ENCODE measurements at regions not wholly inside any gene's neighbourhood (a gene's known extent, or its start where the extent isn't known, plus 50 kb on each side); places are given as distances from the start of the nearest gene placed in this dataset.
A peak's percentile ranks its signal among the peaks of the same experiment; 100 is the strongest.

- ChIA-PET CTCF (interaction anchor here (1.1 kb wide), 1 partner anchor 16 kb away, joined by 3 read pairs; no protein-coding TSS in a partner anchor), POLR2A (no interaction called here)
- H3K9me3 ChIP-seq (ENCODE audit: control extremely low read depth in 1 of 5, control insufficient read depth in 4 of 5, insufficient read depth in 2 of 5, low read depth in 1 of 5, low read length in 4 of 5) = peaks cover 0 to 4% (median 0%) of the 10 kb centered on the region in 5 experiments
Observed at GRCh38 chr4:53861856-53862610, 202.4 kb downstream of the CHIC2 start.

GRCh38 chr4:53859305-53859704, 205.1 kb downstream of the CHIC2 start:
- H3K4me3 ChIP-seq (ENCODE audit: control insufficient read depth in 1 of 7, extremely low read depth in 1 of 7, insufficient read depth in 4 of 7, low read depth in 2 of 7, low read length in 6 of 7) = no peak overlapping the region
- peaks cover 0 to 4% (median 0%) of the 10 kb centered on the region in 5 experiments for H3K9me3 ChIP-seq (ENCODE audit: control extremely low read depth in 1 of 5, control insufficient read depth in 4 of 5, insufficient read depth in 2 of 5, low read depth in 1 of 5, low read length in 4 of 5)
- no peaks in the 10 kb centered on the region for H3K27me3 ChIP-seq (replicated peaks in 2 of 5; ENCODE audit: control insufficient read depth in 4 of 5, insufficient read depth in 5 of 5, low read length in 4 of 5)
- POLR2A ChIA-PET = interaction anchor here (0.7 kb wide), 1 partner anchor 13 kb away, joined by 3 read pairs; no protein-coding TSS in a partner anchor
- CTCF ChIA-PET = no interaction called here
- DNase-seq = no peak
- H3K27ac ChIP-seq (ENCODE audit: insufficient read depth in 1 of 2, low read depth in 1 of 2, low read length in 2 of 2, poor library complexity in 1 of 2, severe bottlenecking in 2 of 2) = no peak overlapping the region
- H3K4me1 ChIP-seq (ENCODE audit: control extremely low read depth in 1 of 4, control insufficient read depth in 4 of 4, insufficient read depth in 4 of 4, low read length in 3 of 4) = peaks cover 0 to 9% (median 0%) of the 10 kb centered on the region in 4 experiments
- H3K36me3 ChIP-seq (ENCODE audit: control insufficient read depth in 4 of 4, insufficient read depth in 4 of 4, low read length in 3 of 4) = no peaks in the 10 kb centered on the region

More at GRCh38 chr4:53861856-53862610, 202.4 kb downstream of the CHIC2 start:
- no peak for DNase-seq
- H3K4me1 ChIP-seq (ENCODE audit: control extremely low read depth in 1 of 4, control insufficient read depth in 4 of 4, insufficient read depth in 4 of 4, low read length in 3 of 4) = no peaks in the 10 kb centered on the region
- WGBS (ENCODE audit: insufficient coverage) = 90% methylated on average over 2 of the region's 4 CpGs
- no peaks in the 10 kb centered on the region for H3K27me3 ChIP-seq (replicated peaks in 2 of 5; ENCODE audit: control insufficient read depth in 4 of 5, insufficient read depth in 5 of 5, low read length in 4 of 5)
- no peaks in the 10 kb centered on the region for H3K36me3 ChIP-seq (ENCODE audit: control insufficient read depth in 4 of 4, insufficient read depth in 4 of 4, low read length in 3 of 4)
- no peak overlapping the region for H3K4me3 ChIP-seq (ENCODE audit: control insufficient read depth in 1 of 7, extremely low read depth in 1 of 7, insufficient read depth in 4 of 7, low read depth in 2 of 7, low read length in 6 of 7)
- no peak overlapping the region for H3K27ac ChIP-seq (ENCODE audit: insufficient read depth in 1 of 2, low read depth in 1 of 2, low read length in 2 of 2, poor library complexity in 1 of 2, severe bottlenecking in 2 of 2)

GRCh38 chr4:53858744-53859143, 205.7 kb downstream of the CHIC2 start:
- DNase-seq = no peak
- Histone ChIP-seq H3K4me3 (ENCODE audit: control insufficient read depth in 1 of 7, extremely low read depth in 1 of 7, insufficient read depth in 4 of 7, low read depth in 2 of 7, low read length in 6 of 7) (no peak overlapping the region), H3K36me3 (ENCODE audit: control insufficient read depth in 4 of 4, insufficient read depth in 4 of 4, low read length in 3 of 4) (no peaks in the 10 kb centered on the region), H3K9me3 (ENCODE audit: control extremely low read depth in 1 of 5, control insufficient read depth in 4 of 5, insufficient read depth in 2 of 5, low read depth in 1 of 5, low read length in 4 of 5) (peaks cover 0 to 4% (median 0%) of the 10 kb centered on the region in 5 experiments), H3K27ac (ENCODE audit: insufficient read depth in 1 of 2, low read depth in 1 of 2, low read length in 2 of 2, poor library complexity in 1 of 2, severe bottlenecking in 2 of 2) (no peak overlapping the region), H3K4me1 (ENCODE audit: control extremely low read depth in 1 of 4, control insufficient read depth in 4 of 4, insufficient read depth in 4 of 4, low read length in 3 of 4) (peaks cover 0 to 9% (median 0%) of the 10 kb centered on the region in 4 experiments), H3K27me3 (replicated peaks in 2 of 5; ENCODE audit: control insufficient read depth in 4 of 5, insufficient read depth in 5 of 5, low read length in 4 of 5) (no peaks in the 10 kb centered on the region)
- ChIA-PET POLR2A (no interaction called here), CTCF (no interaction called here)
- WGBS (ENCODE audit: insufficient coverage) = no CpG with 5 or more reads among the region's 1 CpG

GRCh38 chr4:53855581-53856250, 208.7 kb downstream of the CHIC2 start:
- Histone ChIP-seq H3K27me3 (replicated peaks in 2 of 5; ENCODE audit: control insufficient read depth in 4 of 5, insufficient read depth in 5 of 5, low read length in 4 of 5) (no peaks in the 10 kb centered on the region), H3K27ac (ENCODE audit: insufficient read depth in 1 of 2, low read depth in 1 of 2, low read length in 2 of 2, poor library complexity in 1 of 2, severe bottlenecking in 2 of 2) (no peak overlapping the region), H3K4me1 (ENCODE audit: control extremely low read depth in 1 of 4, control insufficient read depth in 4 of 4, insufficient read depth in 4 of 4, low read length in 3 of 4) (peaks cover 0 to 9% (median 0%) of the 10 kb centered on the region in 4 experiments), H3K36me3 (ENCODE audit: control insufficient read depth in 4 of 4, insufficient read depth in 4 of 4, low read length in 3 of 4) (no peaks in the 10 kb centered on the region), H3K9me3 (ENCODE audit: control extremely low read depth in 1 of 5, control insufficient read depth in 4 of 5, insufficient read depth in 2 of 5, low read depth in 1 of 5, low read length in 4 of 5) (peaks cover 0 to 4% (median 0%) of the 10 kb centered on the region in 5 experiments), H3K4me3 (ENCODE audit: control insufficient read depth in 1 of 7, extremely low read depth in 1 of 7, insufficient read depth in 4 of 7, low read depth in 2 of 7, low read length in 6 of 7) (no peak overlapping the region)
- ChIA-PET CTCF (interaction anchor here (1.5 kb wide), 1 partner anchor 10 kb away, joined by 4 read pairs; no protein-coding TSS in a partner anchor), POLR2A (interaction anchor here (0.5 kb wide), 1 partner anchor 71 kb away, joined by 3 read pairs; no protein-coding TSS in a partner anchor)
- 25% methylated on average over 4 of the region's 6 CpGs for WGBS (ENCODE audit: insufficient coverage)
- peak; percentile 3 to 69 (median 56) for DNase-seq

GRCh38 chr4:53854991-53855568, 209.3 kb downstream of the CHIC2 start:
- peaks cover 0 to 4% (median 0%) of the 10 kb centered on the region in 5 experiments for H3K9me3 ChIP-seq (ENCODE audit: control extremely low read depth in 1 of 5, control insufficient read depth in 4 of 5, insufficient read depth in 2 of 5, low read depth in 1 of 5, low read length in 4 of 5)
- H3K27ac ChIP-seq (ENCODE audit: insufficient read depth in 1 of 2, low read depth in 1 of 2, low read length in 2 of 2, poor library complexity in 1 of 2, severe bottlenecking in 2 of 2) = no peak overlapping the region
- no peak for DNase-seq
- no peak overlapping the region for H3K4me3 ChIP-seq (ENCODE audit: control insufficient read depth in 1 of 7, extremely low read depth in 1 of 7, insufficient read depth in 4 of 7, low read depth in 2 of 7, low read length in 6 of 7)
- ChIA-PET POLR2A (interaction anchor here (0.5 kb wide), 1 partner anchor 71 kb away, joined by 3 read pairs; no protein-coding TSS in a partner anchor), CTCF (interaction anchor here (0.7 kb wide), 1 partner anchor 30 kb away, joined by 3 read pairs; no protein-coding TSS in a partner anchor)
- WGBS (ENCODE audit: insufficient coverage) = 93% methylated on average over 3 of the region's 3 CpGs
- no peaks in the 10 kb centered on the region for H3K27me3 ChIP-seq (replicated peaks in 2 of 5; ENCODE audit: control insufficient read depth in 4 of 5, insufficient read depth in 5 of 5, low read length in 4 of 5)
- peaks cover 0 to 9% (median 0%) of the 10 kb centered on the region in 4 experiments for H3K4me1 ChIP-seq (ENCODE audit: control extremely low read depth in 1 of 4, control insufficient read depth in 4 of 4, insufficient read depth in 4 of 4, low read length in 3 of 4)
- H3K36me3 ChIP-seq (ENCODE audit: control insufficient read depth in 4 of 4, insufficient read depth in 4 of 4, low read length in 3 of 4) = no peaks in the 10 kb centered on the region

GRCh38 chr4:53852343-53852742, 212.1 kb downstream of the CHIC2 start:
- Histone ChIP-seq H3K36me3 (ENCODE audit: control insufficient read depth in 4 of 4, insufficient read depth in 4 of 4, low read length in 3 of 4) (no peaks in the 10 kb centered on the region), H3K4me1 (ENCODE audit: control extremely low read depth in 1 of 4, control insufficient read depth in 4 of 4, insufficient read depth in 4 of 4, low read length in 3 of 4) (peaks cover 0 to 9% (median 0%) of the 10 kb centered on the region in 4 experiments), H3K9me3 (ENCODE audit: control extremely low read depth in 1 of 5, control insufficient read depth in 4 of 5, insufficient read depth in 2 of 5, low read depth in 1 of 5, low read length in 4 of 5) (no peaks in the 10 kb centered on the region), H3K4me3 (ENCODE audit: control insufficient read depth in 1 of 7, extremely low read depth in 1 of 7, insufficient read depth in 4 of 7, low read depth in 2 of 7, low read length in 6 of 7) (no peak overlapping the region), H3K27me3 (replicated peaks in 2 of 5; ENCODE audit: control insufficient read depth in 4 of 5, insufficient read depth in 5 of 5, low read length in 4 of 5) (no peaks in the 10 kb centered on the region), H3K27ac (ENCODE audit: insufficient read depth in 1 of 2, low read depth in 1 of 2, low read length in 2 of 2, poor library complexity in 1 of 2, severe bottlenecking in 2 of 2) (no peak overlapping the region)
- ChIA-PET POLR2A (no interaction called here), CTCF (no interaction called here)
- 100% methylated on average over 4 of the region's 5 CpGs for WGBS (ENCODE audit: insufficient coverage)
- no peak for DNase-seq

- ChIA-PET CTCF (no interaction called here), POLR2A (no interaction called here)
- DNase-seq = no peak
Observed at GRCh38 chr4:53847965-53848364, 216.4 kb downstream of the CHIC2 start.

More at GRCh38 chr4:53847965-53848364, 216.4 kb downstream of the CHIC2 start:
- Histone ChIP-seq H3K4me3 (ENCODE audit: control insufficient read depth in 1 of 7, extremely low read depth in 1 of 7, insufficient read depth in 4 of 7, low read depth in 2 of 7, low read length in 6 of 7) (no peak overlapping the region), H3K36me3 (ENCODE audit: control insufficient read depth in 4 of 4, insufficient read depth in 4 of 4, low read length in 3 of 4) (no peaks in the 10 kb centered on the region), H3K27ac (ENCODE audit: insufficient read depth in 1 of 2, low read depth in 1 of 2, low read length in 2 of 2, poor library complexity in 1 of 2, severe bottlenecking in 2 of 2) (no peak overlapping the region), H3K4me1 (ENCODE audit: control extremely low read depth in 1 of 4, control insufficient read depth in 4 of 4, insufficient read depth in 4 of 4, low read length in 3 of 4) (no peaks in the 10 kb centered on the region), H3K27me3 (replicated peaks in 2 of 5; ENCODE audit: control insufficient read depth in 4 of 5, insufficient read depth in 5 of 5, low read length in 4 of 5) (no peaks in the 10 kb centered on the region), H3K9me3 (ENCODE audit: control extremely low read depth in 1 of 5, control insufficient read depth in 4 of 5, insufficient read depth in 2 of 5, low read depth in 1 of 5, low read length in 4 of 5) (no peaks in the 10 kb centered on the region)

Data from common myeloid progenitor, CD34-positive (primary cell).